Fibroblast of skin of left quadriceps (primary cell): ENCODE measurements at regions not wholly inside any gene's neighbourhood (a gene's known extent, or its start where the extent isn't known, plus 50 kb on each side); places are given as distances from the start of the nearest gene placed in this dataset.

Experiments
- DNase-seq, 2 experiments: peaks; one replicate each; pipeline ENCODE4 v3.0.0-alpha.2; 2013; ENCODE audit warnings: low read depth in 2 of 2

GRCh38 chr15:69626095-69627066, 173.8 kb downstream of the RPLP1 start:
- no peak for DNase-seq

GRCh38 chr15:69627548-69628158, 175.0 kb downstream of the RPLP1 start:
- no peak for DNase-seq

DNA sequence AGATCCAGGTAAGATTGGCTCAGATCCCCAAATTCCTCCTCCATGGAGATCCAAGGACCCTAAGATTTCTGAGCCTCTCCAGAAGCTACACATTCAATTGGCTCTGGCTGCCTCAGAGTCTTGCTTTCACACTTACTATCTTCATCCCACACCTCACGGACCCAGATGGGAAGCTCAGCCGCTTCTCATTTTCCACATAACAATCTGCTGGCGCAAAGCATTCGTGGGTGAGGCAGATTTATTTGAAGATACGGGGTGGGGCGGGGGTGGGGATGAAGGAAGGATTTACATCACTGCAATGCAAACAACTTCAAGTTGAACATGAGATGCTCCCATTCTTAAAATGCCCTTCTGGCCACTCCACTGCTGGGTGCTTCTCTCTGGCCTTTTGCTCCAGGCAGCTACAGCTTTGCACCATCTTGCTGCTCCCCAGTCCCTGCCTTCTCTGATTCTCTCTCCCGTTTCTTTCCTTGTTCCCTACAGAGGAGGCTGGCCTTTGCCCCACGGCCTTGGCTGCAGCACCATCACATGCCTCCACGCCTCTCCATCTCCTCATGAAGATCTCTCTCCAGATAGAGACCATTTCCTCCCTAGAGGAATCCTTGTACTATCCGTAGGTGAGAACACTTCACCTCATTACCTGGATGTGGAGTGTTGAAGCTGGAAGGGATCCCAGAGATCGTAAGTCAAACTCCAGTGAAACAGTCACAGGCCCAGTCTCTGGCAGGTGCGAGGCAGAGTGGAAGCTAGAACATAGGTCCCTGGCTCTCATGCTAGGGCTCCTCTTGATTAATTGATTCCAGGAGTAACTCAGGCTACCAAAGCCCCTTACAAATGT, 175.9 kb downstream of the RPLP1 start:
- no peak for DNase-seq

DNA sequence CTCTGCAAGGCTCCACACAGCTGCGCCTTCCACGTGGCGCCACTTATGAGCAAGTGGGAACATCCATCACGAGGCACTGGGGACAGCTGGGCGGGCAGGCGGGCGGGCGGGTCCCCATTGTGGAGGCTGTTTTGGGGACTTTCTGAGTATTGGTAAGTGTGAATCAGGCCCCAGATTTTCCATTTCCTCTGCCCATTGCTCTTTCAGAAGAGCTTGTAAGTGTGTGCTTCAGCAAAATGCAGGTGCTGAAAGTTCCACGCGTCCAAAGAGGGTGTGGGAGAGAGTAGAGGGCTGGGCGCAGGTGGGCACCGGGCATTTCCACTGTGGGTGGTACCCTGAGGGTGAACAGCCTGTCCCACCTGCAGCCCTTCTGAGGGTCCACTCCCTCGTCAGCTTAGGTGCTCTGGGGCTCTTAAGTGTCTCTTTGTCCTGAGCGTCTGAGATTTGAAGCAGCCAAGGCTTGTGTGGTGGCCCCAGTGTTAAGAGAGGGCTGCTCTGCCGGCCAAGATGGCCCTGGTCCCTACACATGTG, 177.1 kb downstream of the RPLP1 start:
- DNase-seq: no peak

- no peak for DNase-seq
Measured at GRCh38 chr15:69631005-69631404, 178.4 kb downstream of the RPLP1 start.

- DNase-seq: no peak
Measured at GRCh38 chr15:69631978-69632377, 179.4 kb downstream of the RPLP1 start.

- DNase-seq: no peak
Measured at GRCh38 chr15:69634860-69635259, 182.2 kb downstream of the RPLP1 start.

DNA sequence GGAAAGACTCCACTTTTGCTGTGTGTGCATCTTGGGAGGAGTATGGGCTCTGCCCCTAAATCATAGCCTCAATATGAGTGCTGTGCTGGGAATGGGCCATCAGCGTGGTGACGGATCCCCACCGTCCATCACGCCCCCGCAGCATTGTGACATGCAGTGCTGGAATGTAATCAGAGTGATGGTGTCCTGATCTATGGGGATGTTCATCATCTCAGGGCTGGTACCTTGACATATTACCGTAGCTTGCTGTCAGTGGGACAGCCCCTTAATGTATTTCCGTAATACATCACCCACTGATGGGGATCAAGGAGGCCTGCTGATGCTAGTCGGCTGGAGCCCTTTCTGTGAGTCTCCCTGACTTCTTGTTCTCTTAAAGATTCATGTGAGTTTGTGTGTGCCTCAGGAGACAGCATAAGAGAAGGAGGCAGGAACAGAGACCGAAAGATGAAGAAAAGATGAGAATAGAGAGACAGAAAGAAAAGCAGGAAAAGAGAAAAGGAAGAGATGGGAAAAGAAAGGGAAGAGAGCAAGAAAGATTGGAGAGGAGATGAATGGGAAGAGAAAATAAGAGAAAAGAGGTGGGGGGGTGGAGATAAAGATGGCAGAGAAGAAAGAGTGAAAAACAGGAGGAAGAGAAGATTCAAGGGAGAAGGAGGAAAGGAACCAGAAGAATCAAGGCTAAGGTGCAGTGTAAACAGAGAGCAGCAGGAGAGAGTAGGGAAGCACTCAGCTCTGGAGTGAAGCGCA, 183.7 kb downstream of the RPLP1 start:
- DNase-seq: no peak

GRCh38 chr15:69637818-69638217, 185.2 kb downstream of the RPLP1 start:
- no peak for DNase-seq

- no peak for DNase-seq
Measured at GRCh38 chr15:69643476-69643875, 190.9 kb downstream of the RPLP1 start.

DNA sequence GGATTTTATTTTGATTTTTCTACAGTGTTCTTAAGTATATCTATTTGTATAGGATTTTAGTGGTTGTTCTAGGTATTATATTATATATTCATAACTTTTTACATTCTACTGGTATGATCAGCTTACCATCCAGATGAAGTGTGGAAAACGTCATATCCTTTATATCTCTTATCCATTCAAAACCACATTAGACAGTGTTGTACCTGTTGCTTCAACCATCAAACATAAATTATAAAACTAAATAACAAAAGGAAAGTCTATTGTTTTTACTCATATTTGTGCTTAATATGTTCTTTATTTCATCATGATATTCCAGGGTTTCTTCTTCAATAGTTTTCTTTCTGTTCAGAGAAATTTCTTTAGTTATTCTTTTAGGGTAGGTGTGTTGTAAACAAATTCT, 191.4 kb downstream of the RPLP1 start:
- no peak for DNase-seq

DNA sequence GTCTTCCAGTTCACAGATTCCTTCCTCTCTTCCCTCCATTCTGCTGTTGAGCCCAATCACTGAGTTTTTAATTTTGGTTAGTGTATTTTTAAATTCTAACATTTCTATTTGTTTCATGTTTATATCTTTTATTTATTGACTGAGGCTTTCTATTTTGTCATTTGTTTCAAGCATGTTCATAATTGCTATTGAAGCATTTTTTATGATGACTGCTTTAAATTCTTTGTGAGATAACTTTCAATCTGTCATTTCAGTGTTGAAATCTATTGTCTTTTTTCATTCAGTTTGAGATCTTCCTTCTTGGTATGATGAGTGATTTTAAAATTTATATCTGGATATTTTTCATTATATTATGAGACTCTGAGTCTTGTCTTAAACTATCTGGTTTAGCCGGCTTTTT, 192.3 kb downstream of the RPLP1 start:
- no peak for DNase-seq

DNA sequence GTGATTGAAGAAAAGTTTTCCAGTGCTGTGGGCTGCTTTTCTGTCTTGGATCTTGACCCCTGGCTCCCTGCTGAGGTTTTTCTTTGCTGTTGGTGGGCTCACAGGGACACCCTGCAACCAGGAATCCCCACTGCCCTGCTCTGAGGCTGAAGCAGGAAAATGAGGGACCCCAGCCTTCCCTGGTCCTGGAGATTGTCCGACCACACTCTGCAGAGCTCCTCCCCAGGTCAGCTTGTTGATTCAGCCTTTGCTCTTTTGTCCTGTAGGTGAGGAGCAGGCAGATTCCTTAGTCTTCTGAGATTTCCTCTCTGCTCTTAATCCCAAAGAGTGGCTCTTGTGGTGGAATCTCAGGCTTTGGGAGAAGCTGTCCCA, 194.5 kb downstream of the RPLP1 start:
- no peak for DNase-seq

DNA sequence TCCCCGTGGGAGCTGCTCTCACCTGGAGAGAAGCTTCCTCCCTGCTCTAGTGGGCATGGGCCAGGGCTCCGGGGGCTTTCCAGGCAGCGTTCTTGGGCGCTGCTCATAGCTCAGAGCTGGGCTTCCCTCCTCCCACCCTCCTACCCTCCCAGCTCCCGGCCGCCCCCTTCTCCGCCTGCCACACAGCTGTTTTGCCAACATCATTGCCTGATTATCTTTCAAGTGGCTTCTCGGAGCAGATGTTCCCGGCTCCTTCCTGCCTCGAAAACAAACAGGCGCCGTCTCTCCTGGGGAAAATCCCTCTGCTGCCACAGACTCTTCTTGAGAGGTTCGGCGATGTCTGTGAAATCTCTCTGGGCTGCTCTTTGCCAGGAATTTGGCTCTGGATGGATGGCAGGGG, 195.6 kb downstream of the RPLP1 start:
- DNase-seq: no peak

- DNase-seq: no peak
Measured at GRCh38 chr15:69648775-69649735, 196.4 kb downstream of the RPLP1 start.

GRCh38 chr15:69652293-69652692, 199.7 kb downstream of the RPLP1 start:
- no peak for DNase-seq

DNA sequence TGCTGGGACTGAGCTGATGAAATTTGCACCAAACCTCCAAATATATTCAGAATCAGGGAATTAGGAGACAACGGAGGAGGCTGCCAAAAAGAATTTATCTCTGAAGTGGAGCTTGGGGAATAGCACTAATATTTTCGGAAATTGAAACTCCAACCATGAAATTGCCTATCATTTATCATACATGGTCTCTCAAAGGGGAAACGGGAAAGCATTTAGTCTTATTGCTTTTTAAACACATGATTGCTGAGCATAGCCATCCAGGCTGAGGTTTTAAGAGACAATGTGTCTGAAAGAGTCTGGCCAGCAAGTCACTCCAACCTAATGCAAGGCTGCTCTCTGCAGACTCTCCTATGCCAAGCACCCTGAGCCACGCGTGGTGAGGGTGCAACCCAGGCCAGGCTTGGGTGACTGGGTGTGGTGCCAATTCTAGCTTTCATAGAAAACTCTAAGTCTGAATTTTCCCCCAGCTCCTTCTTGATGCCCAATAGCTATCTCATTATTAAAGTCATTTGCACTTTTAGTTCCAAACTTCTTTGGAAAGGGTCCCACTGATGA, 200.2 kb downstream of the RPLP1 start:
- no peak for DNase-seq

DNA sequence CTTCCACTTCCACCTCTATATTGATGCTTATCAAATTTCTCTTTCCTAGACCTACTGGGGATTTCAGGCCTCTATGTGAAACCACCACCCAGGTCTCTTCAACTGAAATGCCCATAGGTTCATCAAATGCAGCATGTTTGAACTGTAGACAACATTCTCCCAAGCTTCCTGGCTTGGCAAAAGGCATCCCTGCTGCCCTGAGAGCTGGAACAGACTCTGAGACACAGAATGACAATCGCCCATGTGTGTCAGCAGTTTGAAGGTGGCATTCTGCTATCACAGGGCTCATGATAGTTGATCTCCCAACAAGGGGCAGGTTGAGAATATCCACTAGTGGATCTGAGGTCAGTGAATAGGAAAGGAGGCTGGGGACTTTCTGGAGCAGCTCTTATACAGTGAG, 200.7 kb downstream of the RPLP1 start:
- DNase-seq: no peak

DNA sequence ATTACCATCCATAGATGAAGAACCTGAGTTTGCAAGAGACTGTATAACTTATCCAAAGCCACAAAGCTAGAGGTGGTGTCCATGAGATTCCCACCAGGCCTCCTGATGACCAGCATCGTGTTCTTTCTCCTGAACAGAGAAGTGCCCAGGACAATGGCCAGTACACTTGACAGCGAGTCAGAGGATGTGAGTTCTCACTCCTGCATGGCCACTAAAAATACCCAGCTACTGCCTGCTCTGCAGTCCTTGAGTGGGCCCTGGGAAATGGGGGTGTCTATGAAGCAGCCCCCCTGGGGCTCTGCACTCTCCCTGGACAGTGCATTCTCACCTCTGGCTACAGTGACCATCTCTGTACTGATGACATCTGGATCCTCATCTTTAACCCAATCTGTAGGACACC, 201.2 kb downstream of the RPLP1 start:
- DNase-seq: no peak
